H1 (cell line): ENCODE measurements at regions not wholly inside any gene's neighbourhood (a gene's known extent, or its start where the extent isn't known, plus 50 kb on each side); places are given as distances from the start of the nearest gene placed in this dataset.

Experiments used
- CTCF ChIA-PET: fragments of 300-600 bp; sonication (Branson Sonifier 250); formaldehyde crosslinking; loops from one replicate; lab custom pipeline; 2021; ENCODE audit not compliant: partially characterized antibody; lab: Charles Lee
- POLR2A ChIA-PET: fragments of 300-600 bp; sonication (Branson Sonifier 250); formaldehyde crosslinking; loops from one replicate; lab custom pipeline; 2021; ENCODE audit warnings: inconsistent platforms; ENCODE audit not compliant: partially characterized antibody; lab: Charles Lee
- DNase-seq, 2 experiments: peaks; one replicate each; pipeline versions ENCODE4 v3.0.0 to v3.0.0-alpha.2; 2010 to 2022; ENCODE audit warnings: low spot score in 2 of 2, low read depth in 1 of 2, mixed read lengths in 1 of 2
- FAIRE-seq: peaks from 2 replicates; lab custom pipeline; 2011; peaks lifted over from hg19 to GRCh38; lab: Jason Lieb, UNC
- H2AFZ ChIP-seq: 2 replicates; pipeline ENCODE4 v1.8.1; 2012; ENCODE audit warnings: low read length, inconsistent platforms
- H2AK5ac ChIP-seq: 2 replicates; pipeline ENCODE4 v1.6.1; 2013; ENCODE audit warnings: low read depth, low read length
- H2BK120ac ChIP-seq: replicated peaks from 2 replicates; pipeline ENCODE3; 2013; ENCODE audit warnings: low read depth, low read length, inconsistent platforms
- H2BK12ac ChIP-seq: 2 replicates; pipeline ENCODE4 v1.6.1; 2013; ENCODE audit warnings: low read depth, low read length
- H2BK15ac ChIP-seq: 2 replicates; pipeline ENCODE4 v1.6.1; 2013; ENCODE audit warnings: low read length
- H2BK20ac ChIP-seq: 2 replicates; pipeline ENCODE4 v1.6.1; 2013; ENCODE audit warnings: low read length
- H2BK5ac ChIP-seq: 2 replicates; pipeline ENCODE4 v1.6.1; 2013; ENCODE audit warnings: low read depth, low read length
- H3K14ac ChIP-seq: 2 replicates; pipeline ENCODE4 v1.6.1; 2013; ENCODE audit warnings: inconsistent platforms; ENCODE audit not compliant: insufficient read length
- H3K18ac ChIP-seq: 2 replicates; pipeline ENCODE4 v1.6.1; 2013; ENCODE audit warnings: low read length; ENCODE audit errors: extremely low read depth
- H3K23ac ChIP-seq: 2 replicates; pipeline ENCODE4 v1.6.1; 2013; ENCODE audit warnings: inconsistent platforms; ENCODE audit not compliant: insufficient read length
- H3K23me2 ChIP-seq: 2 replicates; pipeline ENCODE4 v1.6.1; 2013; ENCODE audit warnings: low read depth, low read length
- H3K27ac ChIP-seq: 2 replicates; pipeline ENCODE4 v1.6.1; 2011; ENCODE audit warnings: low read depth, low read length, inconsistent platforms
- H3K27me3 ChIP-seq, 4 experiments: replicated peaks in 1 of 4; 1 replicate in 1 of 4; 2 replicates in 3 of 4; pipeline versions ENCODE4 v1.6.1 to v1.8.1; 2011 to 2013; ENCODE audit warnings: low read length in 3 of 4, mild to moderate bottlenecking in 3 of 4, inconsistent platforms in 2 of 4, mixed read lengths in 2 of 4, moderate library complexity in 1 of 4; ENCODE audit not compliant: control insufficient read depth in 3 of 4, insufficient read depth in 3 of 4; ENCODE audit errors: extremely low read depth in 1 of 4
- H3K36me3 ChIP-seq, 4 experiments: 2 replicates each; pipeline versions ENCODE4 v1.6.1 to v1.8.1; 2011 to 2013; ENCODE audit warnings: mild to moderate bottlenecking in 4 of 4, low read length in 3 of 4, moderate library complexity in 2 of 4, control low read depth in 1 of 4, inconsistent platforms in 1 of 4; ENCODE audit not compliant: insufficient read depth in 4 of 4, control insufficient read depth in 2 of 4
- H3K4ac ChIP-seq: replicated peaks from 2 replicates; pipeline ENCODE3; 2013; ENCODE audit warnings: low read length, low read depth, mixed read lengths, inconsistent platforms; ENCODE audit not compliant: insufficient read length
- H3K4me1 ChIP-seq, 4 experiments: replicated peaks in 1 of 4; 1 replicate in 1 of 4; 2 replicates in 3 of 4; pipeline versions ENCODE4 v1.6.1 to v1.8.1; 2011 to 2013; ENCODE audit warnings: low read length in 3 of 4, inconsistent platforms in 2 of 4, mixed read lengths in 1 of 4; ENCODE audit not compliant: insufficient read depth in 4 of 4, control insufficient read depth in 3 of 4
- H3K4me2 ChIP-seq, 2 experiments: 2 replicates each; pipeline versions ENCODE4 v1.6.1 to v1.8.1; 2011 to 2013; ENCODE audit warnings: low read depth in 2 of 2, low read length in 2 of 2, control low read depth in 1 of 2, inconsistent platforms in 1 of 2, mild to moderate bottlenecking in 1 of 2; ENCODE audit not compliant: insufficient read depth in 1 of 2
- H3K4me3 ChIP-seq, 4 experiments: fragments of 200-600, 300-600 bp in 1 of 4; sonication (generic), shearing (Covaris generic), sonication (Bioruptor Twin) in 1 of 4; 2 replicates each; pipeline versions ENCODE4 v1.5.1 to v1.8.1; 2011 to 2016; ENCODE audit warnings: low read length in 4 of 4, low read depth in 3 of 4, control low read depth in 2 of 4, inconsistent platforms in 2 of 4, mild to moderate bottlenecking in 2 of 4, mixed read lengths in 1 of 4, moderate library complexity in 1 of 4; ENCODE audit not compliant: insufficient read depth in 2 of 4; ENCODE audit errors: extremely low read depth in 1 of 4
- H3K56ac ChIP-seq: replicated peaks from 2 replicates; pipeline ENCODE3; 2013; ENCODE audit warnings: low read depth, mild to moderate bottlenecking, mixed read lengths, low read length, inconsistent platforms; ENCODE audit not compliant: insufficient read length
- H3K79me1 ChIP-seq: 2 replicates; pipeline ENCODE4 v1.6.1; 2013; ENCODE audit warnings: low read depth, low read length, control low read depth
- H3K79me2 ChIP-seq, 2 experiments: 2 replicates each; pipeline versions ENCODE4 v1.6.1 to v1.8.1; 2012 to 2013; ENCODE audit warnings: low read length in 2 of 2, mild to moderate bottlenecking in 2 of 2, inconsistent platforms in 1 of 2; ENCODE audit not compliant: insufficient read depth in 2 of 2, control insufficient read depth in 1 of 2
- H3K9ac ChIP-seq, 4 experiments: replicated peaks in 1 of 4; 1 replicate in 1 of 4; 2 replicates in 3 of 4; pipeline versions ENCODE4 v1.6.1 to v1.8.1; 2011 to 2013; ENCODE audit warnings: low read depth in 3 of 4, low read length in 3 of 4, control low read depth in 2 of 4, mild to moderate bottlenecking in 2 of 4, moderate library complexity in 2 of 4, inconsistent platforms in 1 of 4; ENCODE audit errors: extremely low read depth in 1 of 4
- H3K9me3 ChIP-seq, 2 experiments: 2 replicates each; pipeline versions ENCODE4 v1.6.1 to v1.8.1; 2012 to 2013; ENCODE audit warnings: mild to moderate bottlenecking in 2 of 2, moderate library complexity in 2 of 2, control low read depth in 1 of 2, inconsistent platforms in 1 of 2, low read depth in 1 of 2, low read length in 1 of 2, mixed read lengths in 1 of 2; ENCODE audit not compliant: insufficient read depth in 2 of 2
- H4K20me1 ChIP-seq, 2 experiments: replicated peaks in 1 of 2; 2 replicates each; pipeline versions ENCODE3 to v1.8.1; 2011 to 2013; ENCODE audit warnings: inconsistent platforms in 2 of 2, low read length in 2 of 2, mild to moderate bottlenecking in 1 of 2; ENCODE audit not compliant: insufficient read depth in 2 of 2, control insufficient read depth in 1 of 2
- H4K5ac ChIP-seq: 2 replicates; pipeline ENCODE4 v1.6.1; 2013; ENCODE audit warnings: low read length, low read depth, mixed read lengths, inconsistent platforms; ENCODE audit not compliant: insufficient read length
- H4K8ac ChIP-seq: 2 replicates; pipeline ENCODE4 v1.8.0; 2013; ENCODE audit warnings: mild to moderate bottlenecking, moderate library complexity, low read length, inconsistent platforms; ENCODE audit not compliant: insufficient read depth; ENCODE audit errors: extremely low read depth
- H4K91ac ChIP-seq: replicated peaks from 2 replicates; pipeline ENCODE3; 2013; ENCODE audit warnings: low read length, mixed read lengths, inconsistent platforms; ENCODE audit not compliant: insufficient read length
- ASH2L ChIP-seq: fragments of 200-600, 300-600 bp; sonication (generic); IDR thresholded peaks from one replicate; pipeline ENCODE4 v1.7.1; 2017; ENCODE audit warnings: low read length
- BACH1 ChIP-seq: IDR thresholded peaks from 2 replicates; pipeline ENCODE4 v1.6.1; 2012; ENCODE audit warnings: low read length, improper control_type of control experiment
- BCL11A ChIP-seq, 2 experiments: IDR thresholded peaks; one replicate each; pipeline ENCODE4 v1.6.1; 2011; ENCODE audit warnings: low read depth in 2 of 2, low read length in 2 of 2, mild to moderate bottlenecking in 2 of 2
- CHD2 ChIP-seq: IDR thresholded peaks from 2 replicates; pipeline ENCODE4 v1.6.1; 2012; ENCODE audit warnings: low read length, improper control_type of control experiment
- CTBP2 ChIP-seq: IDR thresholded peaks from 2 replicates; pipeline ENCODE4 v1.7.0; 2011; ENCODE audit warnings: borderline replicate concordance, mild to moderate bottlenecking, moderate library complexity, mixed read lengths, low read length; ENCODE audit not compliant: insufficient read depth, insufficient read length
- EP300 ChIP-seq, 2 experiments: IDR thresholded peaks; 1 replicate in 1 of 2; 2 replicates in 1 of 2; pipeline ENCODE4 v1.6.1; 2011 to 2012; ENCODE audit warnings: low read depth in 2 of 2, low read length in 2 of 2, mild to moderate bottlenecking in 2 of 2, borderline replicate concordance in 1 of 2, inconsistent platforms in 1 of 2, moderate library complexity in 1 of 2
- FOSL1 ChIP-seq: IDR thresholded peaks from 2 replicates; pipeline ENCODE4 v1.6.1; 2011; ENCODE audit warnings: mild to moderate bottlenecking, low read depth, low read length, moderate library complexity; ENCODE audit not compliant: insufficient read depth
- GABPA ChIP-seq: IDR thresholded peaks from 2 replicates; pipeline ENCODE4 v1.6.1; 2011; ENCODE audit warnings: mild to moderate bottlenecking, low read length, moderate library complexity, borderline replicate concordance; ENCODE audit not compliant: insufficient read depth
- POLR2A ChIP-seq, 2 experiments: IDR thresholded peaks; 1 replicate in 1 of 2; 2 replicates in 1 of 2; pipeline ENCODE4 v1.6.1; 2011; ENCODE audit warnings: low read depth in 2 of 2, low read length in 2 of 2, mild to moderate bottlenecking in 2 of 2; ENCODE audit errors: control extremely low read depth in 1 of 2
- POLR2AphosphoS5 ChIP-seq: IDR thresholded peaks from 2 replicates; pipeline ENCODE4 v1.6.1; 2011; ENCODE audit warnings: low read depth, low read length
- SAP30 ChIP-seq: fragments of 300-600 bp; sonication (generic); IDR thresholded peaks from 2 replicates; pipeline ENCODE4 v1.7.1; 2012; ENCODE audit warnings: low read length, moderate library complexity, mild to moderate bottlenecking, inconsistent platforms; ENCODE audit not compliant: insufficient read depth, insufficient replicate concordance
- WGBS, 2 experiments: shearing (Covaris generic) in 1 of 2; methylation state at CpG; one replicate each; pipeline versions ENCODE4 v1.1.6 to v1.1.7; 2013 to 2015; ENCODE audit warnings: low lambda C conversion rate in 2 of 2, mixed read lengths in 2 of 2, inconsistent platforms in 1 of 2, low coverage in 1 of 2, missing lambda C conversion rate in 1 of 2; ENCODE audit not compliant: insufficient replicate concordance in 2 of 2, insufficient coverage in 1 of 2, insufficient read length in 1 of 2; ENCODE audit errors: extremely low coverage in 1 of 2, missing lambda C conversion rate in 1 of 2; 5-methylcytosine and 5-hydroxymethylcytosine counted together
- TF ChIP-seq, protein P1 (sequence below): IDR thresholded peaks from 2 replicates; pipeline ENCODE4 v1.6.1; 2012; ENCODE audit warnings: inconsistent platforms

DNA sequence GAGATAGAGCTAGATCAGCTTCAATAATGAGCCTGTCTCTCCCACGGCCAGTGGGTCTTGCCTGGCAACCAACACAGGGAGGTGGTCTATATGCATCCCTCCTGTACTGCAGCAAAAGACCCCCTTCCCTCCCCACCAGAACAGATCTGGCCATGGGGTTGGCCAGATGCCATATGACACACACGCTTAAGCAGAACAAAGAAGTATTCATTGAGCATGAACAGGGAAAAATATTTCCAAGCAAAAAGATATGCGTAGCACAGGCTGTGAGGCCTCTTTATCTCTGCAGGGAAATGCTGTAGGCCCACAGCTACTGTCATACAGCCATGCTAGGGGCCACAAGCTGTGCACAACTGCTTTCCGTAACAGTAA lies 73.4 kb upstream of the NRSN1 start:
- Histone ChIP-seq H4K5ac (no peak overlapping the region), H2AK5ac (no peak overlapping the region), H2BK12ac (no peak overlapping the region), H3K4me2 (no peak overlapping the region), H3K27me3 (no peaks in the 10 kb centered on the region; a peak in 1 of 7 replicates), H2BK15ac (no peak overlapping the region), H2AFZ (no peak overlapping the region), H2BK5ac (no peak overlapping the region), H3K14ac (no peak overlapping the region), H3K4me3 (no peak overlapping the region), H4K20me1 (no peaks in the 10 kb centered on the region), H2BK120ac (no peak overlapping the region), H3K4ac (no peak overlapping the region), H3K56ac (no peak overlapping the region), H3K36me3 (no peaks in the 10 kb centered on the region), H3K79me1 (no peaks in the 10 kb centered on the region), H3K23me2 (no peaks in the 10 kb centered on the region), H3K27ac (no peak overlapping the region), H3K23ac (no peak overlapping the region), H3K9me3 (no peaks in the 10 kb centered on the region; a peak in 1 of 4 replicates), H3K18ac (no peak overlapping the region), H4K8ac (no peak overlapping the region), H3K79me2 (no peaks in the 10 kb centered on the region), H3K4me1 (no peaks in the 10 kb centered on the region), H4K91ac (no peak overlapping the region), H2BK20ac (no peak overlapping the region), H3K9ac (no peak overlapping the region)
- 86% methylated on average over 4 of the region's 4 CpGs; no CpG with 5 or more reads in 1 of the 2 experiments for WGBS, 2 experiments
- no peak for FAIRE-seq
- POLR2A ChIA-PET = no interaction called here
- no peak for DNase-seq
- TF ChIP-seq FOSL1 (no peak), EP300 (IDR thresholded peaks at IDR 0.05; ENCODE audit: borderline replicate concordance in 1 of 2, low read depth in 2 of 2, low read length in 2 of 2) (no peak), CHD2 (no peak), ASH2L (no peak), SAP30 (no peak), GABPA (no peak), BCL11A (IDR thresholded peaks at IDR 0.05; ENCODE audit: low read depth in 2 of 2, low read length in 2 of 2) (no peak), POLR2AphosphoS5 (no peak), CTBP2 (no peak), BACH1 (no peak), POLR2A (IDR thresholded peaks at IDR 0.05; ENCODE audit: control extremely low read depth in 1 of 2, low read depth in 2 of 2, low read length in 2 of 2) (no peak)
- TF ChIP-seq, protein P1, sequence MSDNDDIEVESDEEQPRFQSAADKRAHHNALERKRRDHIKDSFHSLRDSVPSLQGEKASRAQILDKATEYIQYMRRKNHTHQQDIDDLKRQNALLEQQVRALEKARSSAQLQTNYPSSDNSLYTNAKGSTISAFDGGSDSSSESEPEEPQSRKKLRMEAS = no peak
- CTCF ChIA-PET = interaction anchor here (0.6 to 1.4 kb wide), 7 partner anchors 9 to 1675 kb away, joined by 3 to 5 read pairs (median 3); no protein-coding TSS in a partner anchor
